Skin of body (tissue), 1 donor: ENCODE measurements at regions not wholly inside any gene's neighbourhood (a gene's known extent, or its start where the extent isn't known, plus 50 kb on each side); places are given as distances from the start of the nearest gene placed in this dataset.

Experiments used
- DNase-seq: peaks from one replicate; lab custom pipeline; 2025; lab: John Stamatoyannopoulos, UW

- DNase-seq = no peak
These were observed 356.4 kb upstream of the GRAMD2B start for GRCh38 chr5:126066836-126067235.

- DNase-seq = no peak
These were observed 355.8 kb upstream of the GRAMD2B start for GRCh38 chr5:126067404-126067803.

- no peak for DNase-seq
These were observed 353.9 kb upstream of the GRAMD2B start for GRCh38 chr5:126069329-126069728.

GRCh38 chr5:126070481-126070880 is 352.7 kb upstream of the GRAMD2B start:
- no peak for DNase-seq

- DNase-seq = no peak
These were observed 348.7 kb upstream of the GRAMD2B start for GRCh38 chr5:126074538-126074937.

- no peak for DNase-seq
These were observed 343.9 kb upstream of the GRAMD2B start for GRCh38 chr5:126079266-126079665.

GRCh38 chr5:126081209-126081608 is 342.0 kb upstream of the GRAMD2B start:
- DNase-seq = no peak

- DNase-seq = no peak
These were observed 330.2 kb upstream of the GRAMD2B start for GRCh38 chr5:126093041-126093440.

- no peak for DNase-seq
These were observed 329.5 kb upstream of the GRAMD2B start for GRCh38 chr5:126093718-126094117.

- no peak for DNase-seq
These were observed 328.2 kb upstream of the GRAMD2B start for GRCh38 chr5:126094991-126095390.

- no peak for DNase-seq
These were observed 326.7 kb upstream of the GRAMD2B start for GRCh38 chr5:126096442-126097006.

GRCh38 chr5:126097876-126098275 is 325.3 kb upstream of the GRAMD2B start:
- DNase-seq = no peak

- no peak for DNase-seq
These were observed 324.7 kb upstream of the GRAMD2B start for GRCh38 chr5:126098330-126099017.

- no peak for DNase-seq
These were observed 324.1 kb upstream of the GRAMD2B start for GRCh38 chr5:126099077-126099476.

- DNase-seq = no peak
These were observed 322.4 kb upstream of the GRAMD2B start for GRCh38 chr5:126100767-126101166.

GRCh38 chr5:126101901-126102300 is 321.3 kb upstream of the GRAMD2B start:
- DNase-seq = no peak

GRCh38 chr5:126103050-126103449 is 320.2 kb upstream of the GRAMD2B start:
- DNase-seq = no peak

- no peak for DNase-seq
These were observed 319.3 kb upstream of the GRAMD2B start for GRCh38 chr5:126103868-126104267.

GRCh38 chr5:126104341-126104740 is 318.9 kb upstream of the GRAMD2B start:
- no peak for DNase-seq

- no peak for DNase-seq
These were observed 318.3 kb upstream of the GRAMD2B start for GRCh38 chr5:126104951-126105350.

GRCh38 chr5:126106029-126106428 is 317.2 kb upstream of the GRAMD2B start:
- no peak for DNase-seq

GRCh38 chr5:126107381-126107780 is 315.8 kb upstream of the GRAMD2B start:
- DNase-seq = no peak

GRCh38 chr5:126108470-126108869 is 314.7 kb upstream of the GRAMD2B start:
- no peak for DNase-seq
